ENCODE measurements at regions not wholly inside any gene's neighbourhood (a gene's known extent, or its start where the extent isn't known, plus 50 kb on each side); places are given as distances from the start of the nearest gene placed in this dataset.

DNA sequence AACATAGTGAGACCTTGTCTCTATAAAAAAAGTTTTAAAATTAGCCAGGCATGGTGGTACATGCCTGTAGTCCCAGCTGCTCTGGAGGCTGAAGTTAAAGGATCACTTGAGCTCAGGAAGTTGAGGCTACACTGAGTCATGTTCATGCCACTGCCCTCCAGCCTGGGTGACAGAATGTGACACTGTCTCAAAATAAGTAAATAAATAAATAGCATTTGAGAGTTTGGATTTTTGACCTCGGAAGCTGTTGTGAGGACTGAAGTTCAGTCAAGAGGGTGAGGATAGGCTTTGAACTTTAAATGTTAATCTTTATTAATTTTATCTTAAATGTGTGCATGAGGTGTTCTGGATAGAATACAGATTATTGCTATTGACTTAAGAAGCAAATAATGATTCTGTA is 110.2 kb downstream of the GNAT3 start:
- CTCF ChIA-PET = interaction anchor here (0.6 to 1.1 kb wide), 3 partner anchors 12 to 279 kb away, joined by 3 to 5 read pairs (median 3); no protein-coding TSS in a partner anchor
- Histone ChIP-seq H3K9me3 (ENCODE audit: control insufficient read depth, insufficient read depth, low read depth, low read length) (no peaks in the 10 kb centered on the region), H3K36me3 (ENCODE audit: control insufficient read depth in 2 of 2, insufficient read depth in 1 of 2, low read length in 2 of 2) (no peaks in the 10 kb centered on the region), H3K4me3 (ENCODE audit: low read depth, low read length) (no peak overlapping the region), H3K4me1 (ENCODE audit: control insufficient read depth, insufficient read depth, low read length) (no peaks in the 10 kb centered on the region), H3K27ac (ENCODE audit: extremely low read depth, low read depth, low read length) (no peak overlapping the region)
- TF ChIP-seq, protein P1, sequence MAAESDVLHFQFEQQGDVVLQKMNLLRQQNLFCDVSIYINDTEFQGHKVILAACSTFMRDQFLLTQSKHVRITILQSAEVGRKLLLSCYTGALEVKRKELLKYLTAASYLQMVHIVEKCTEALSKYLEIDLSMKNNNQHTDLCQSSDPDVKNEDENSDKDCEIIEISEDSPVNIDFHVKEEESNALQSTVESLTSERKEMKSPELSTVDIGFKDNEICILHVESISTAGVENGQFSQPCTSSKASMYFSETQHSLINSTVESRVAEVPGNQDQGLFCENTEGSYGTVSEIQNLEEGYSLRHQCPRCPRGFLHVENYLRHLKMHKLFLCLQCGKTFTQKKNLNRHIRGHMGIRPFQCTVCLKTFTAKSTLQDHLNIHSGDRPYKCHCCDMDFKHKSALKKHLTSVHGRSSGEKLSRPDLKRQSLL (tag by site-specific recombination; IDR thresholded peaks at IDR 0.05) = no peak
- TF ChIP-seq ZNF585B (tag by site-specific recombination; IDR thresholded peaks at IDR 0.05) = peak; percentile 32
- POLR2A ChIA-PET = no interaction called here

DNA sequence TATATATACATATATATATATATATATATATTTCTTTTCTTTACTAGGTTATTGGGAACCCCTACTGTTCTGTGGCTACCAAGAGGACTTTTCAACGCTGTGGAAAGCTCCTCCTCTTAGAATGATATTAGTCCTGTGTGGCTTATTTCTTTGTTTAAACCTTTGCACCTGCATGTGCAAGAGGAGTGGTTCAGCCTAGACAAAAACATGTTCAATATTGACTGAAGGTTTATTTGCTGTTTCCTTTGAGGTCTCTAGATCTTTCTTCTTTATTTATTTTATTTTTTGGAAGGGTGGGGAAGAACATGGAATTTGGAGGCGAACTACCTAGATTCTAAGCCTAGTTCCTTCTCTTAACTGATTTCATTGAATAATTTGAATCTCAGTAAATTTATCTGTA is 118.1 kb downstream of the GNAT3 start:
- no peak overlapping the region for H3K4me3 ChIP-seq (ENCODE audit: low read depth, low read length)
- no peak for TF ChIP-seq ZNF214 (tag by site-specific recombination; IDR thresholded peaks at IDR 0.05; ENCODE audit: borderline replicate concordance)
- no peak for TF ChIP-seq ZNF571 (tag by site-specific recombination; IDR thresholded peaks at IDR 0.05)
- TF ChIP-seq, protein P2, sequence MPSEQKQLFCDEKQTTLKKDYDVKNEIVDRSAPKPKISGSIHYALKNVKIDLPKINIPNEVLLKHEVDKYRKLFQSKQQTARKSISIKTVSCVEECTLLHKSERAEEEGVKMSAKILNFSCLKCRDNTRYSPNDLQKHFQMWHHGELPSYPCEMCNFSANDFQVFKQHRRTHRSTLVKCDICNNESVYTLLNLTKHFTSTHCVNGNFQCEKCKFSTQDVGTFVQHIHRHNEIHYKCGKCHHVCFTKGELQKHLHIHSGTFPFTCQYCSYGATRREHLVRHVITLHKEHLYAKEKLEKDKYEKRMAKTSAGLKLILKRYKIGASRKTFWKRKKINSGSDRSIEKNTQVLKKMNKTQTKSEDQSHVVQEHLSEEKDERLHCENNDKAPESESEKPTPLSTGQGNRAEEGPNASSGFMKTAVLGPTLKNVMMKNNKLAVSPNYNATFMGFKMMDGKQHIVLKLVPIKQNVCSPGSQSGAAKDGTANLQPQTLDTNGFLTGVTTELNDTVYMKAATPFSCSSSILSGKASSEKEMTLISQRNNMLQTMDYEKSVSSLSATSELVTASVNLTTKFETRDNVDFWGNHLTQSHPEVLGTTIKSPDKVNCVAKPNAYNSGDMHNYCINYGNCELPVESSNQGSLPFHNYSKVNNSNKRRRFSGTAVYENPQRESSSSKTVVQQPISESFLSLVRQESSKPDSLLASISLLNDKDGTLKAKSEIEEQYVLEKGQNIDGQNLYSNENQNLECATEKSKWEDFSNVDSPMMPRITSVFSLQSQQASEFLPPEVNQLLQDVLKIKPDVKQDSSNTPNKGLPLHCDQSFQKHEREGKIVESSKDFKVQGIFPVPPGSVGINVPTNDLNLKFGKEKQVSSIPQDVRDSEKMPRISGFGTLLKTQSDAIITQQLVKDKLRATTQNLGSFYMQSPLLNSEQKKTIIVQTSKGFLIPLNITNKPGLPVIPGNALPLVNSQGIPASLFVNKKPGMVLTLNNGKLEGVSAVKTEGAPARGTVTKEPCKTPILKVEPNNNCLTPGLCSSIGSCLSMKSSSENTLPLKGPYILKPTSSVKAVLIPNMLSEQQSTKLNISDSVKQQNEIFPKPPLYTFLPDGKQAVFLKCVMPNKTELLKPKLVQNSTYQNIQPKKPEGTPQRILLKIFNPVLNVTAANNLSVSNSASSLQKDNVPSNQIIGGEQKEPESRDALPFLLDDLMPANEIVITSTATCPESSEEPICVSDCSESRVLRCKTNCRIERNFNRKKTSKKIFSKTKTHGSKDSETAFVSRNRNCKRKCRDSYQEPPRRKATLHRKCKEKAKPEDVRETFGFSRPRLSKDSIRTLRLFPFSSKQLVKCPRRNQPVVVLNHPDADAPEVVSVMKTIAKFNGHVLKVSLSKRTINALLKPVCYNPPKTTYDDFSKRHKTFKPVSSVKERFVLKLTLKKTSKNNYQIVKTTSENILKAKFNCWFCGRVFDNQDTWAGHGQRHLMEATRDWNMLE (tag by site-specific recombination; conservative IDR thresholded peaks at IDR 0.05; ENCODE audit: low read depth) = no peak
- no peak for TF ChIP-seq ZNF585B (tag by site-specific recombination; IDR thresholded peaks at IDR 0.05)
- no peak for TF ChIP-seq ZNF48 (tag by site-specific recombination; IDR thresholded peaks at IDR 0.05)
- no peak for TF ChIP-seq ZNF555 (tag by site-specific recombination; conservative IDR thresholded peaks at IDR 0.05)
- TF ChIP-seq OSR2 (tag by site-specific recombination; IDR thresholded peaks at IDR 0.05) = no peak
- no peaks in the 10 kb centered on the region for H3K9me3 ChIP-seq (ENCODE audit: control insufficient read depth, insufficient read depth, low read depth, low read length)
- POLR2A ChIA-PET = no interaction called here
- CTCF ChIA-PET = interaction anchor here (0.6 kb wide), 1 partner anchor 932 kb away, joined by 3 read pairs; no protein-coding TSS in a partner anchor
- H3K4me1 ChIP-seq (ENCODE audit: control insufficient read depth, insufficient read depth, low read length) = no peaks in the 10 kb centered on the region
- H3K36me3 ChIP-seq (ENCODE audit: control insufficient read depth in 2 of 2, insufficient read depth in 1 of 2, low read length in 2 of 2) = no peaks in the 10 kb centered on the region
- H3K27ac ChIP-seq (ENCODE audit: extremely low read depth, low read depth, low read length) = no peak overlapping the region

DNA sequence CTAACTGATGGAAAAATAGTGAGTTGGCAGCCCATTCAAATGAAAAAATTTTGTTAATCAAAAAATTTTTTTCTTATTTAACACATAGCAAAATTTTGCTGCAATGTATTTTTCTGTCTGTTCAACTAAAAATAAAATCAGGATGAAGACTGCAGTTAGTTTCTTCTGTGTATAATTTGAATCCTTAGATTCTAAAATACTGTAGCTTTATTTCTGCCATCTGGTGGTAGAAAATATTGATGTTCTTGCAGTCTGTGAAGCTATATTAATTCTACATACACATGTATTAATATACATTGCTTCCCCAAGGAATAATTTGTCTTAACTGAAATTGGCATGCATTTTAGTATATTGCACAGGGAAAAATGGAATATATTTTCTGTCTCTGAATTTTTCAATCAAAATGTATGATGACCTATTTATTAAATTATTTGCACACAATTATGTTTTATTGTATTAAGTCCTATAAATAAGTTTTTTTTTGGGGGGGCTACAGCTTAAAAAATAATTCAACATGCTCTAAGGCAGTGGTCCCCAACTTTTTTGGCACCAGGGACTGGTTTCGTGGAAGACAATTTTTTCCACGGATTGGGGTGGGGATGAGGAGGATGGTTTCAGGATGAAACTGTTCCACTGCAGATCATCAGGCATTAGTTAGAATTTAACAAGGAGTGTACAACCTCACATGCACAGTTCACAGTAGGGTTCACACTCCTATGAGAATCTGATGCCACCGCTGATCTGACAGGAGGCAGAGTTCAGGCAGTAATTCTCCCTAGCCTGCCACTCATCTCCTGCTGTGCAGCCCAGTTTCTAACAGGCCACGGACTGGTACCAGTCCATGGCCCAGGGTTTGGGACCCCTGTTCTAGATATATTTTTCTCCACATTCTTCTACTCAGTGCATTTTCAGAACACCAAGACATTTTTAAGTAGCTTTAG is 119.4 kb downstream of the GNAT3 start:
- no peak overlapping the region for H3K4me3 ChIP-seq (ENCODE audit: low read depth, low read length)
- no peak for TF ChIP-seq ZNF133 (tag by site-specific recombination; IDR thresholded peaks at IDR 0.05)
- peak; percentile 19; the same call in 1 of the 2 replicates for TF ChIP-seq ZNF654 (tag by site-specific recombination; IDR thresholded peaks at IDR 0.05; ENCODE audit: low read depth)
- ChIA-PET POLR2A (no interaction called here), CTCF (interaction anchor here (0.6 to 2.5 kb wide), 10 partner anchors 14 to 1268 kb away, joined by 3 to 11 read pairs (median 4); partner anchors contain the start of gene GNAI1)
- H3K36me3 ChIP-seq (ENCODE audit: control insufficient read depth in 2 of 2, insufficient read depth in 1 of 2, low read length in 2 of 2) = no peaks in the 10 kb centered on the region
- H3K27ac ChIP-seq (ENCODE audit: extremely low read depth, low read depth, low read length) = no peak overlapping the region
- H3K4me1 ChIP-seq (ENCODE audit: control insufficient read depth, insufficient read depth, low read length) = peaks cover 2% of the 10 kb centered on the region; the same call in 1 of the 2 replicates
- H3K9me3 ChIP-seq (ENCODE audit: control insufficient read depth, insufficient read depth, low read depth, low read length) = no peaks in the 10 kb centered on the region

Measured in HEK293 (cell line).